HFF-Myc (cell line): ENCODE measurements at regions not wholly inside any gene's neighbourhood (a gene's known extent, or its start where the extent isn't known, plus 50 kb on each side); places are given as distances from the start of the nearest gene placed in this dataset.

Experiments used
- DNase-seq: peaks from one replicate; pipeline ENCODE4 v3.0.0-alpha.2; 2011; ENCODE audit warnings: low read depth; ENCODE audit errors: extremely low read depth
- H3K4me3 ChIP-seq: replicated peaks from 2 replicates; pipeline ENCODE4 v1.5.1; 2011; ENCODE audit warnings: low read depth, mild to moderate bottlenecking, control low read depth, low read length
- CTCF ChIP-seq: IDR thresholded peaks from 2 replicates; pipeline ENCODE4 v1.5.1; 2012; ENCODE audit warnings: mild to moderate bottlenecking, low read depth, low read length, control low read depth; ENCODE audit errors: missing control alignments

DNA sequence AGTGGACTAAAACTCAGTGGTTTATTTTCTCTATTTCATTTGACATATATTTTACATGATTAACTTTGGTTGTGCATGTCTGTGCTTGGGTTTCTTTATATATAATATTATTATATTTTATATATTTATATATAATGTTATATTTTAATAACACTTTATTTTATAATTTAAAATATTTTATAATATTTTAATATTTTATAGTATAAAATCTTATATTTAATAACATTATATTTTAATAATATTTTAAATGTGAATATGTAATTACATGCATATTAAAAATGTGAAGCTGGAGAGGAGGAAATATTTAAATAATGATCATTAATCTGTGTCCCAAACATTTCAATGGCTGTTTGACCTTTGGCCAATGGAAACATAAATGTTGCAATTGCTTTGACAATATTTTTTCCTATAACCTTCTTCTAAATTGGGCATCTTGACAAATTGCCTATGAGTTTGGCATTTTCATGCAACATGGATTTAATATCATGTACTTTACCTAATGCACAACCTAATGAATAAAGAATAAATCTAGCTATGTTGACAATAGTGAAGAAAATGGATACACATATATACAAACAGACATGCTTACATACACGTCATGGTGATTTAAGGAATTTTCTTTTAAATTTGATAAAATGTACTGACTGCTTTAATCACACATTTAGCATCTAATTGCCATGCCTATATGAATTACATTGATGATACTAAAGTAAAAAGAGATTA, 607.1 kb downstream of the SLITRK6 start:
- TF ChIP-seq CTCF = no peak
- DNase-seq = no peak
- H3K4me3 ChIP-seq = no peak overlapping the region

- no peak for TF ChIP-seq CTCF
- no peak for DNase-seq
These were observed 612.7 kb downstream of the SLITRK6 start for GRCh38 chr13:85186356-85187045.

GRCh38 chr13:85174291-85174690, 624.9 kb downstream of the SLITRK6 start:
- no peak for DNase-seq
- TF ChIP-seq CTCF = no peak
- no peak overlapping the region for H3K4me3 ChIP-seq

More at GRCh38 chr13:85186356-85187045, 612.7 kb downstream of the SLITRK6 start:
- no peak overlapping the region for H3K4me3 ChIP-seq

GRCh38 chr13:85170372-85170771, 628.8 kb downstream of the SLITRK6 start:
- DNase-seq = no peak
- H3K4me3 ChIP-seq = no peak overlapping the region
- no peak for TF ChIP-seq CTCF

DNA sequence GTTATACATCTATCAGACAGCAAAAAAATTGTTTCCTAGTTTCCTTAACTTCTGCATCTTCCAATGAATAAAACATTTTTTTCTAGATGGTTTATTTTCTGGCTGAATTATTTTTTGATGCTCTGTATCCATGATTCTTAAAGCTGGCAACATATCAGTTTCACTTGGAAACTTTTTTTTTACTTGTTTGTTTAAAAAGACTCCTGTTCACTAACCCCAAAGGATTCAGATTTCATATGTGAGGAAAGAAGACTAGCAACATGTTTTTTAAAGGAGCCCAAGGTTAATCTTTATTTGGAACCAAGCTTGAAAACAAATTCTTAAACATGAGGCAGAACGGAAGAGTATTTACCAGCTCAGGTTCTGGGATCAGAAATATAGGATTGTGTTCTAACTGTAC, 632.3 kb downstream of the SLITRK6 start:
- no peak overlapping the region for H3K4me3 ChIP-seq
- no peak for TF ChIP-seq CTCF
- no peak for DNase-seq

DNA sequence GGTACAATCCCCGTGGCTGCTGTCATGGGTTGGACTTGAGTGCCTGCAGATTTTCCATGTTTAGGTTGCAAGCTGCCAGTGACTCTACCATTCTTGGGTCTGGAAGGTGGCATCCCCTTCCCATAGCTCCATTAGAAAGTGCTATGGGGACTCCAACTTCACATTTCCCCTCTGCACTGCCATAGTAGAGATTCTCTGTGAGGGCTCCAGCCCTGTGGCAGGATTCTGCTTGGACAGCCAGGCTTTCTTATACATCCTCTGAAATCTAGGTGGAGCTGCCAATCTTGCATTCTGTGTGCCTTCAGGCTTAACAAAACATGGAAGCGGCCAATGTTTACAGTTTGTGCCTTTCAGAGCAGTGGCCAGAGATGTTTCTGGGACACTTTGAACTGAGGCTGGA, 636.2 kb downstream of the SLITRK6 start:
- TF ChIP-seq CTCF = no peak
- no peak for DNase-seq
- no peak overlapping the region for H3K4me3 ChIP-seq
